Brain microvascular endothelial cell (primary cell): ENCODE measurements at regions not wholly inside any gene's neighbourhood (a gene's known extent, or its start where the extent isn't known, plus 50 kb on each side); places are given as distances from the start of the nearest gene placed in this dataset.

Experiments
- DNase-seq: peaks from one replicate; pipeline ENCODE4 v3.0.0-alpha.2; 2020
- H3K27ac ChIP-seq: fragments of 250-450 bp; sonication (Bioruptor Pico); 2 replicates; pipeline ENCODE4 v1.5.1; 2020; ENCODE audit warnings: mild to moderate bottlenecking, moderate library complexity
- H3K27me3 ChIP-seq: fragments of 250-450 bp; sonication (Bioruptor Pico); replicated peaks from 2 replicates; pipeline ENCODE4 v1.5.1; 2020; ENCODE audit warnings: mild to moderate bottlenecking
- H3K36me3 ChIP-seq: fragments of 250-450 bp; sonication (Bioruptor Pico); replicated peaks from 2 replicates; pipeline ENCODE4 v1.5.1; 2020; ENCODE audit warnings: mild to moderate bottlenecking
- H3K4me3 ChIP-seq: 2 replicates; pipeline ENCODE4 v1.5.1; 2011; ENCODE audit warnings: low read depth, mild to moderate bottlenecking, control low read depth, low read length, moderate library complexity
- CTCF ChIP-seq: IDR thresholded peaks from 2 replicates; pipeline ENCODE4 v1.5.1; 2011; ENCODE audit warnings: low read depth, mild to moderate bottlenecking, moderate library complexity, low read length, control low read depth, inconsistent platforms; ENCODE audit errors: missing control alignments
- in situ Hi-C: cut with HindIII; loops from 2 replicates; pipeline ENCODE4 v1.10.0; 2017; ENCODE audit warnings: low sequenced_read_pairs, low pct_ligation_motif_present

GRCh38 chr22:27164781-27165503 is 507.6 kb downstream of the MIAT start:
- in situ Hi-C loops, result no loop called here
- no peak overlapping the region for H3K27ac ChIP-seq
- H3K36me3 ChIP-seq, result no peaks in the 10 kb centered on the region
- H3K27me3 ChIP-seq, result no peaks in the 10 kb centered on the region
- H3K4me3 ChIP-seq, result no peak overlapping the region
- DNase-seq, result no peak
- TF ChIP-seq CTCF, result no peak

GRCh38 chr22:27168681-27169080 is 511.3 kb downstream of the MIAT start:
- Histone ChIP-seq H3K27me3 (no peaks in the 10 kb centered on the region), H3K27ac (no peak overlapping the region), H3K36me3 (no peaks in the 10 kb centered on the region), H3K4me3 (no peak overlapping the region)
- DNase-seq, result no peak
- in situ Hi-C loops, result no loop called here
- no peak for TF ChIP-seq CTCF

- no peaks in the 10 kb centered on the region for H3K27me3 ChIP-seq
- no peak overlapping the region for H3K4me3 ChIP-seq
- TF ChIP-seq CTCF, result no peak
- peak; percentile 66 for DNase-seq
- H3K27ac ChIP-seq, result no peak overlapping the region
- H3K36me3 ChIP-seq, result no peaks in the 10 kb centered on the region
- in situ Hi-C loops, result no loop called here
These were observed 513.1 kb downstream of the MIAT start for GRCh38 chr22:27170491-27170890.

GRCh38 chr22:27171212-27171611 is 513.8 kb downstream of the MIAT start:
- TF ChIP-seq CTCF, result no peak
- DNase-seq, result no peak
- Histone ChIP-seq H3K36me3 (no peaks in the 10 kb centered on the region), H3K4me3 (no peak overlapping the region), H3K27me3 (no peaks in the 10 kb centered on the region), H3K27ac (no peak overlapping the region)
- in situ Hi-C loops, result no loop called here

GRCh38 chr22:27173530-27173929 is 516.1 kb downstream of the MIAT start:
- TF ChIP-seq CTCF, result no peak
- Histone ChIP-seq H3K36me3 (no peaks in the 10 kb centered on the region), H3K4me3 (no peak overlapping the region), H3K27ac (no peak overlapping the region), H3K27me3 (no peaks in the 10 kb centered on the region)
- in situ Hi-C loops, result no loop called here
- DNase-seq, result no peak
